ENCODE measurements at regions not wholly inside any gene's neighbourhood (a gene's known extent, or its start where the extent isn't known, plus 50 kb on each side); places are given as distances from the start of the nearest gene placed in this dataset.

DNA sequence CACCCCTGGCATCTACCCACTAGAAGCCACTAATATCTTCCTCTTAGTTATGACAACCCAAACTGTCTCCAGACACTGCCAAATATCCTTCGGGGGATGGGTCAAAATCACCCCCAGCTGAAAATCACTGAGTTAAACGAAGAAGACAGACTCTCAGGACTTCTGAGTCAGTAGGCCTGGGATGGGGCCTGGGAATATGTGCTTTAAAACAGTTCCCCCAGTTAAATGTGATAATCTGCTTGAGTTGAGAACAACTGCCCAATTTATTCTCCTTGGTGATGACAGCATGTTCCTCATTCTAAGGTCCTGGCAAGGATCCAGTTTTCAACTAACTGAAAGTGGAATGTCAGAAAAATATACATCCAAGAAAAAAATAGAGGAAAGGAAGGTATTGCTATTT, 52.4 kb downstream of the CBLL2 start:
- no peak for DNase-seq (ENCODE audit: low spot score)

DNA sequence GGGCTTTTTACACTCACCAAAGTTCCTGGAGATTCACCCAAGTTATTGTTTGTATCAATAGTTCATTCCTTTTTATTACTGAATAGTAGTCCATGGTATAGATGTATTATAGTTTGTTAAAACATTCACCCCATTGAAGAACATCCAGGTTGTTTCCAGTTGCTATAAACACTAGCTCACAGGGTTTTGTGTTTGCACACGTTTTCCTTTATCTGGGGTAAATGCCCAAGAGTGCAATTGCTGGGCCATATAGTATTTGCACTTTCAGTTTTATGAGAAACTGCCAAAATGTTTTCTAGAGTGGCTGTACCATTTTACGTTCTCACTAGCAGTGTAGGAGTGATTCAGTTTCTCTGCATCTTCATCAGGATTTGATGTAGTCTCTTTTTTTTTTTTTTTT, 57.1 kb downstream of the CBLL2 start:
- DNase-seq (ENCODE audit: low spot score), result no peak

DNA sequence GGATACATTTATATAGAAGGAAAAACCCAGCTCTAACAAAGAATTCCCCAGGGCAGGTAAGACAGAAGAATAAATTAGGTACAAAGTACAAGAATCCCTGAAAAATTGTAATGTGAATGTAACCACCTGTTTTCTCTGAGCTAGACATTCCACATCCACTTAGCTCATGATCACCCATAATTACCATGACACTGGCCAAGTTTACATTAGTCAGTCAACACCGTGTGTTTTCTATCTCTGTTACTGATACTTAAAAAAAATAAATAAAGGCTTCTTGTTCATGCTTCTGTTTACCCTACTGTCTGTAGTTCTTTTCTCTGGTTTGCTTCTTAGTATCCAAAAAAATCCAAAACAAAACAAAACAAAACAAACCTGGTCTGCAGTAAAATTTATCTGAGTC, 66.0 kb downstream of the CBLL2 start:
- DNase-seq (ENCODE audit: low spot score), result no peak

DNA sequence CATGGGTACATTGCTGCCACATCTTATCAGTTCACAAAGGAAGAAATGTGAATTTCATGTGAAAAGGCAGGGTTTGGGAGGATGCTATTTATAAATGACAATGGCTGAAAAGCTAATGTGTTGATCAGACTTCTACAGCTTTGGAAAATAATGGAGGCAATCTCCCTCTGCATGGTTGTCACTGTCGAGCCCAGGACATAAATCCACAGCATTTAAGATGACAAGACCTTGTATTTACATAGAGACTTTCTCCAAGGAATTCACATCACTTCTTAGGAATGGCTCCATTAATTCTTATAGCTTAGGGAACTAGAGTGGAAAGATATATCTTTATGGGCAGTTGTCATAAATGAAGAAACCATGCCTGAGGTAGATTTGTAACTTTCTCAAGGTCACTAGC, 66.7 kb downstream of the CBLL2 start:
- DNase-seq (ENCODE audit: low spot score), result no peak

DNA sequence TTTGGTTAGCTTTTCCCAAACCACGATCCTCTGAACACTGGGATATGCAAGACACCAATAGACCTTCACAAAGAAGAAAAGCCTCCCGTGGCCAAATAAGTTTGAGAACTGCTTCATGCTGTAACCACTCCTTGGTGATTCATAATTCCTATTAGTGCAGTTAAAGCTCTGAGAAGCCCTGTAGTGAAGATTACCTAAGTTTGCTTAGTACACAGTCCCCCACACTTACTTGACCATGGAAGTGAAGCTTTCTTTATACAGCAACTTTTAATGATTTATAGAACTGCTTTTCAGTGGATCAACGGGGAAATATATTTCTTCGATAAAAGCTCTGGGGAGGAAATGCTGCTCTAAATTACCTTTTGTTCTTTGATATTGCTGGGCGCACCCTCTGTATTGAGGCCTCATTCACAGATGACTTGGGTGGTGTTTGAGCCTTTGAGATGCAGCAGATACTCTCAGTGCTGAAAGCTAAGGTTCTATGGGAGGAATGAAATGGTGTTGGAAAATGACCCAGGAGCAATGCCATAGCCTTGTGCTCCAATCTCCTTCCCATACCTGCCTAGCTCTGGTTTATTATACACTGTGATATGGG, 67.4 kb downstream of the CBLL2 start:
- no peak for DNase-seq (ENCODE audit: low spot score)

DNA sequence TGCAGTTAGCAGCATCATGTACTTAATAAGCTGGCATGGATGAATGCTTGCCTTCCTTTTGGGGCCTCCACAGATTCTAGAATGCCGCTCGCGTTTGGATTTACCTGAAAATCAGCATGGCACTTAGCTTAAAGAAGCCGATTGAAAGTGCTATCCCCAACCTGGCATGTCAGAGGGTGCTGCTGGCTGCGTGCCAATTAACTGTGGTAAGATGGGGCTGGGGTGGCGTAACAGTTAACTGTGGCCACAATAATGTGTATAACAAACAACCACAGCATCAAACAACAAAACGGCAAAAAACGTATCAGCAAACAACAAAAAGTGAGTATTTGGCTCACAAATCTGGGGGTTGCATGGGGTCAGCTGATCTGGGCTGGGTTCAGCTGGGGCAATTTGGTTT, 70.5 kb downstream of the CBLL2 start:
- DNase-seq (ENCODE audit: low spot score), result no peak

DNA sequence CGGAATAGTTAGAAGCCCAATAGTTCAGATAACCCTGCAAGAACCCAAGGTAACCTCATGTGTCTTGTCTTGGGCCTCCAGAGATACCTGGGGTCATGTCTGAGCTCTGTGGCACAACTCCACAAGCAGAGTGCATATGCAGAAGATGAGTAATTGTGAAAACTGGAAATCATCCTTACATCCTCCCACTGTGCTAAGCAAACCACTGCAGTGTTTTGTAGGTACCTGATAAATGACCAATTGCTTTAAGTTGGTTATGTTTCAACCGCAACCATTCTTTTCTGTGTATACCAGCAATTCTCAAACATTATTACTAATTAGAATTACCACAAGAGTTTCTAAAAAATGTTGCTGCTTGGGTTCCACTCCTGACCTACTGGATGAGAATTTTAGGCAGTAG, 73.2 kb downstream of the CBLL2 start:
- no peak for DNase-seq (ENCODE audit: low spot score)

DNA sequence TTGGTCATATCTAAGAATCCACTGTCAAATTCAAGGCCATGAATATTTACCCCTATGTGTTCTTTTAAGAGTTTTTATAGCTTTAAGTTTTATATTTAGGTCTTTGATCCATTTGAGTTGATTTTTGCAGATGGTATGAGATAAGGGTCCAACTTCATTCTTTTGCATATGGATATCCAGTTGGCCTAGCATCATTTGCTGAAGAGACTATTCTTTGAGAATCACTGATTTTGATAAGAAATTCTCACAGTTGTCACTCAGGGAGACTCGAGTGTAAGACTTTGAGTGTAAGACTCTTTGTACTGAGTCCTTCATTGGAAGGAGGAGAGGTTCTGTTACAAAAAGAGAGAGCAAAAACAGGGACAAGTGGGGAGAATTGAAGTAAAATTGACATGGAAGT, 74.8 kb downstream of the CBLL2 start:
- no peak for DNase-seq (ENCODE audit: low spot score)

DNA sequence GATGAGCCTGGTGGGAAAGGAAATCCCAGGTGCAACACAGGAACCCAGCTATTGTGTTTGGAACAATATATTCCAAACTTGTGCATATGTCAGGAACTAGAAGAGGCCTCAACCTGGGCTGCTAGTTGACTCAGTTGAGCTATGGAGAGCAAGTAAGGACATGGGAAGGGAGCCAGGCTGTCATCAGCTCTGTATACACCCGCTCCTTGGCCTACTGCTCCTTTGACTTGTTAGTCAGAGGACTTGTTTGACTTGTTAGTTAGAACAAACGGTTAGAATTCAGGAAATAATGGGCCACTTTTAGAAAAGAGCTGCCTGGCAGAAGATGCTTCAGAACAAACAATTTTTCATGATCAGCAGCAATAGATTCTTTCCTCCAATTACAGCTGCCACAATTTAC, 76.4 kb downstream of the CBLL2 start:
- DNase-seq (ENCODE audit: low spot score), result no peak

DNA sequence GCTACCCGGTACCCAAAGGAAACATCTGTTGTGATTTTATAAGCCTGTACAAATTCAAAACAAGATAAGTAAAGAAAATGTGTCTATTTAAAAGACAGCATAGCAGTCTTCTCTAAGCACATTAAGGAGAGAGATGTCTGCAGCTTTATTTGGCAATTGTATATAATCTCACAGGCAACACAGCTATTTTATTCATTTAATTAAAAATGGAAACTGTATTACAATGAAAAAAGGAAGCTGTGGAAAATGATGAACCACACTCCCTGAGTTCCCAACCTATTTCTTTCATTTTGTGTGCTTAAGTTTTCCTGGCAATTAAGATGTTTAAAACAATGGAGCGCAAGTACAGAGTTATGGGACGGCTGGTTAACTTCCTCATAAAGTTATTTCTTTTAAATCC, 78.4 kb downstream of the CBLL2 start:
- DNase-seq (ENCODE audit: low spot score), result no peak

DNA sequence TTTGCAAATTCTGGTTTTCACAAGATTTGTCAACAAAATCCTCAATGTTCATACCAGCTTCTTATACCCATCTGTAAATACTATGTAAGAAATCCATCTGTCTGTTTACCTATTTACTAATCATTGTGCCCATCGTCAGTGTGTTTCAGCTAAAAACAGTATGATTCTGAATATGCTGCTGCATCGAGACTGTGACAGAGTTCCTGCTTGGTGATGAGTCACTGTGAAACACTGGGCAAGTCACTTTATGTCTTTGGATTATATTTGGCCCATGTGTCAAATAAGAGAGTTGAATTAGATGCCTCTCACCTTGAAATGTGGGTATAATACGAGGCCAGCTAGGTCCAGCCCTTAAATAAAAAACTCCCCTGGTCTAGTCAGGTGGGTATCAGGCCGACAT, 79.3 kb downstream of the CBLL2 start:
- peak; percentile 61 for DNase-seq (ENCODE audit: low spot score)

DNA sequence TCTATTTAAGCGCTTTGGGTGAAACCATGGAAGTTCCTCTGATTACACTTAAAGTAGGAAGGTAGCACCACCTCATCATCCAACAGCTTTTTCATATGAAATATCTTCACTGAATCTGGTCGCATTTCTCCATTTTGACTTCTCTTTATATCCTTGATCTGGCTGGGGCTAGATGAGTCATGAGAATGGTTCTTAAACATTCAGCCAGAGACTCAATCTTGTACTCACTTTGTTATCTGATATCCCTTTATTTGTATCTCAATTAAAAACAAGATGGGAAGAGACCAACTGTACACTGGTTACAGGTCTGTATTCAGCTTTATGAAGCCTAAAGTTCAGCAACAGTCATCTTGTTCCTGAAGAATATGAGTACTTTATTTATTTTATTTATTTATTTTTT, 84.9 kb downstream of the CBLL2 start:
- DNase-seq (ENCODE audit: low spot score), result no peak

DNA sequence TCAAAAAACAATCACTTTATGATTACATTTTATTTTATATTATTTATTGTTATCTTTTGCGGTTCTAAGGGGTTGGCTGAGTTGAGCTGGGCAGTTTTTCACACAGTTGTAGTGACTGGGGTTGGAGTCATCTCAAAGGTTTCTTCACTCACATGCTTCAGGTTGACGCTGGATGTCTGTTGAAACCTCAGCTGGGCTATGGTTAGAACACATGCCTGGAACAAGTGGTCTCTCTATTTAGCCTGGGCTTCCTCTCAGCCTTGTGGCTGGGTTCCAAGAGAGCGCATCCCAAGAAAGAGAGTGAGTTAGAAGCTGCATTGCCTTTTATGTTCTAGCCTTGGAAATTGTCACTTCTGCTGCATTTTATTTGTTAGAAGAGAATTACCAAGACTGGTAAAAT, 87.4 kb downstream of the CBLL2 start:
- DNase-seq (ENCODE audit: low spot score), result no peak

DNA sequence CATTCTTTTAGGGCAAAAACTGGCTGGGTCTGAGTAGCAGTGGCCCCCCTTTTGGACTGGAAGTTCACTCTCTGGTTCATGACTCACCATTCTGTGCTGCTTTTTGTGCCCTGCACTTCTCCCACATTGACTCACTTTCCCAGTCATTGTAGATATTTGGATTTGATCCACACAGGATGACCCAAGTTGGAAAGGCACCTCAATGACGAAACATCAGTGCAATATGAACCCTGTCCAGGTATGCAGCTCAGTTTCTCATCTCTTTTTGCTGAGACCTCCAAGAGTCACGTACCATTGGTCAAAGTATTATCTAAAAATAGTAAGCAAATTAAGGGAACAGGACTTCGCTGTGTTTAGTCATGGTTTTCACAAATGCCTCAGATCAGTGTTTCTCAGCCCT, 92.7 kb downstream of the CBLL2 start:
- peak; percentile 44 for DNase-seq (ENCODE audit: low spot score)

DNA sequence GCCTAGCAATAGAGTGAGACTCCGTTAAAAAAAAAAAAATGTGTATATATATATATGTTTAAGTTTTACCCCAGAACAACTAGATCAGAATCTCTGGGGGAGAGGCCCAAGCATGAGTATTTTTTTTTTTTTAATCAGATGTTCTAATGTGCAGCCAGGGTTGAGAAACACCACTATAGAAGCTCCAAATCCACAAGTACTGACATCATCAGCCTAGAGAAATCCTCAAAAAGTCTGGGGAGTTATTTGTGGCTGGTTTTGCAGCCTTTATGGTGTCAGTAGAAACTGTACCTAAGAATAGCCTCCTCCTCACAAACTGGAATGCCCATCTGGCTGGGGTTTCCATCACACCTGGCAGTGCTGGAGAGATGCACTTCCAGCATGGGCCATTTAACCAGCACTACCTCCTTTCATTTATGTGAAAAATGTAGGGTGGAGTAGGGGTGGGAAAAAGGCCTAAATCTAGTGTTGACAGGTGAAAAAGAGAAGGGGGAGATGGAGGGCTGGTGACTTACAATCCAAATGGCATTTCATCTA, 93.5 kb downstream of the CBLL2 start:
- DNase-seq (ENCODE audit: low spot score), result no peak

DNA sequence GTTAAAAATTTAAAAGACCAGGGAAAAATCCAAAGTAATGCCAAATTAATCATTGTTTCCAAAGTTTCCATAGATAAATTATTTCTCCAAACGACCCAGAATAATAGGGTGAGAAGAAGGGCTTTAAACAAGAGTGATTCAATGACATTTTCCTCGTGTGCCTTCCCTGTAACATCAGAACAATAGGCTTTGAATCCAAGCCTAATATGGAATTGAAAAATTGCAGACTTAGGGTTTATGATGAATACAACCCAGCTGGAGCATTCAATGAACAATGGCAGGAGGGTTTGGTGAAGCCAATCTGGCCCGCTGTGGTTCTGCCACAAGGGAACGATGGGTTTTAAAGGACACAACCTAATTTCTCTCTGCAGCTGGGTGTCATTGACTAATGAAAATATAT, 94.2 kb downstream of the CBLL2 start:
- no peak for DNase-seq (ENCODE audit: low spot score)

DNA sequence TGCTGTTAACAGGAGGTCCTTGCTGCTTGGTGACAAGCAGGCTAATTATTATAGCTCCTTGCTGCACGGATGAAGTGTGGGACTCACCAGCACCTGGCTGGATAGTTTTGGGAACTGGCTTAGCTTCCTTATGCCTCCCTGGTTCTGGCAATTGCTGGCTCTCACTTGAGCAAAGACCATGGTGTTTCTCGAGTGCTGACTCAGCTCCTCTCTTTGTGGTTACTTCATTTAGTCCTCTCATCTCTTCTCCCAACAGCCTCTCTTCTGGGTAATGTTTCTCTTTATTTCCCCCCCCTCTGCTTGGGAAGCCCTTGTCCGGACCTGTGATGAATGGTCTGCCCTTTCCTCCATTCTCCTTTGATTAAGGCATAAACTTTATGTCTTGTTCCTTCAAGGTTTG, 100.4 kb downstream of the CBLL2 start:
- no peak for DNase-seq (ENCODE audit: low spot score)

DNA sequence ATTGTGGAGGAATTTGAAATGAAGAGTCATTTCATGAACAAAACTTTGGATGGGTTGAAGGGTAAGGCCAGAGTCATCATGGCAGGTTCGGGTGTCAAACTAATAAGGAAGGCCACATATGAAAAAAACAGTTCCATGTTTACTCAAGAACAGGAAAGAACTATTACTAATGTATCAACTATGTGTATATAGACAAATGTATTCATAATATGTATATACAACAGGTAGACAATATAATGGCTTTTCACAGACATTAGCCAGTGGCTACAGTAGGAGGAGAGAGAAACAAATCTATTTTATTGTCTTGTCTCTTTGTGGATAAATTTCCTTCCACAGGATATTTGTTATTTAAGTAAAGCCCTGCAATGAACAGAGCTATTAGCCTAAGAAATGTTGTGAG, 101.1 kb downstream of the CBLL2 start:
- no peak for DNase-seq (ENCODE audit: low spot score)

DNA sequence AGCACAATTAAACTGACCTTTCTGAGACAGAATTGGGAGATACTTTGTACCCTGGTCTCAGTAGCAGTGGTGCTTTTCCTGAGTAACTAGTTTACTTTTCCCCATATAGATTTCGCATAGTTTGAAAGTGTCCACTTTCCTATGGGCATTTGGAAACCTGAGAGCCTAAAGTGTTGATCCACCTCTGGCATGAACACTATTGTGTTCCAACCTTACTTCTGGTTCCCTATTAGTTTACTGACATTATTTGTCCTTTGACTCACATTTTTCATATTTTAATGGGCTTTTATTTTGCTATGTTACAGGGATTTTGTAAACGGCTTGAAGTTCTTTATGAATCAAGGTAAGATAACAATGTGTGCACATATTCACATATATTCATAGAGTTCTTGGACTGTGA, 103.7 kb downstream of the CBLL2 start:
- DNase-seq (ENCODE audit: low spot score), result no peak

DNA sequence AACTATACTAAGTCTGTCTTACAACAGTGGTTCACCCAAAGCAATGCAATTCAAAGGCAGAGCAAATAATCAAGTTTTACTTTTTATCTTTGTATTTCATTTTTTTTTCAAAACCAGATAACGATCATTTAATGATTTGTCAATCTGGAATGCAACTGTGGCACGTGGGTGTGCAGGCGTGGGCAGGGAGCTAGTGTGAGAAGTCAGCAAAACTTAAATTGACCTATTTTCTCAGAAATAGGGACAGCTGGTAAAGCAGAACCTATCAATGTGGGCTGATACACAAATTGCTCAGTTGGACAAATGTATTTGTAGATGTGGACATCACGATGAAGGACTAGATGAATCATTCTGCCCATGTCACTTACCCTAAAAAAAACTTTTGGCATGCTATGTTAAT, 105.6 kb downstream of the CBLL2 start:
- DNase-seq (ENCODE audit: low spot score), result no peak

DNA sequence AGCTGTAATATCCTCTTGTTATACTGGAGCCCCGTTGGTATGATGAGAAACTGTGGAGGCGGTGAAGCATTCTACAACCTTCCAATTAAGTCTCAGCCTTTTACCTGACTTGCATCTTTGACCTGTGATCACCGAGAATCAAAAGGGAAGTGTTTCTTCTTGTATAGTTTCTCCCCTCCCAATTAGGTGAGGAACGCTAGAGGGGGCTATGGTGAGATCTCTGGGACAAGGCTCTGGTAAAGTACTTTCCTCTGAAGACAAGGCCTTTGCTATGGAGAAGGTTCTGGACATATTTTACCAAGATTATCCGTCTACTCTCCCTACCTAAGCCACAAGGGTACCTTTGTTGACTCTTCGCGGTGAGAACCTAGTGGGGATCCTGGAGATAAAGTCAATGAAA, 111.3 kb downstream of the CBLL2 start:
- no peak for DNase-seq (ENCODE audit: low spot score)

DNA sequence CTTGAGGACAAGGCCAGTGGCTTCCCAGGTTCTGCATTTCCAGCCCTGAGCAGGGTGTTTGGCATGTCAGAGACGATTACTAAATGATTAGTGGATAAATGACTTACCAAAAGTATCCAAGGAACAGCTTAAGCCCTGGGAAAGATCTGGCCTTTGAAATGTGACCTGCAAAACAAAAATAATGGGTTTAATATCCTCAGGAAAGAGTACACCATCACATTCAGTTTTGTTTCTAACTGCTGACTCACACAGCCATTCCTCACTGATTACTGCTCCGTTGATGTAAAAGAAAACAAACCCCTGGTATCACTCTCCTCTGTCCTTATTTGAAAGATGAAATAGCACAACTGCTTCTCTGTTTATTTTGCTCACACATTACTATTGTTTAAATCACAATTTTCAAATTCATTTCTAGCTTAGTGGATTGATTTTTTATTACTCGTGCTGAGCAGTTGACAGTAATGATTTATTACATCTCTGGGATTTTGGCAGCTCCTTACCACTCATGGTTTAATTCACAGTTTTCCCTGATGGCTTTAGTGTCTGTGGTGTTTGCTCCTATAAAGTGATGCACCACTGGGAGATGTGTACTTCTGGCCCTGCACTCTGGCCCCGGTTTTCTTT, 117.0 kb downstream of the CBLL2 start:
- DNase-seq (ENCODE audit: low spot score), result peak; percentile 44

DNA sequence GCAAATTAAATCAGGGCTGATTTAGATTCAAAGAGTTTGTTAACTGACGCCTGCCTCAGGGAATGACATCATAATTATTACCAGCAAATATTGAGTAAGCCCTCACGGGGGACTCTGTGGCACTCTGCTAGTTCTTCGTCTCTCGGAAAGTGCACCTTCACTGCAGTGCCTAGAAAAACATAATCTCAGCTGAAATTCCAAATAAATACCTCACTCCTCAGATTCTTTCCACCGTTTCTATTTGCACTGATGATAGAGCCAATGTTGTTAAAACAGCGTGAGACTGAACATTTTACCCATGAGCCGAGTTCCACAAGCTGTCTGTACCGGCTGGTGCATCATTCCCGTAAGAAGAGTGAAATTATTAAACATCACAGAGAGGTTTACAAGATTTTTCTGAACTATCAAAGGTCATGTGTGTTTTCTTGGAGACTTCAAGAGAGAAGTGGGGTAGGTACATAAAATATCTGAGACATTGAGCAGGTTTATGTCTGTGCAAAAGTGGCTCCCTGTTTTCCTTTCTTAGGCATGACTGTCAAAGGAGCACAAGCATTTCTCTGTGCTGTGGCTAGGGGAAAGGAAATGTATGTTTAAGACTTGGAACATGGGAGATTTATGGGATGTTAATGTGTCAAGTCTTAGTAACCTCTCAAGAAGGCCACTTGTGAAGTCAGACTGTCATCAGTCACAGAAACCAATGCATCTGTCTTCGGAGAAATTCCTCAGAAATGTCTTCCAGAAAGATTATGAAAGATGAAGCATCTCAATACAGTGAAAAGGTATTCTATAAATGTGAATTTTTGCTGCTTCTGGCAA, 119.6 kb downstream of the CBLL2 start:
- DNase-seq (ENCODE audit: low spot score), result no peak
